ENCODE measurements at regions not wholly inside any gene's neighbourhood (a gene's known extent, or its start where the extent isn't known, plus 50 kb on each side); places are given as distances from the start of the nearest gene placed in this dataset.

GRCh38 chr12:124489220-124489619 lies 78.2 kb downstream of the NCOR2 start:
- no peak for DNase-seq

GRCh38 chr12:124488520-124488919 lies 78.9 kb downstream of the NCOR2 start:
- no peak for DNase-seq

DNA sequence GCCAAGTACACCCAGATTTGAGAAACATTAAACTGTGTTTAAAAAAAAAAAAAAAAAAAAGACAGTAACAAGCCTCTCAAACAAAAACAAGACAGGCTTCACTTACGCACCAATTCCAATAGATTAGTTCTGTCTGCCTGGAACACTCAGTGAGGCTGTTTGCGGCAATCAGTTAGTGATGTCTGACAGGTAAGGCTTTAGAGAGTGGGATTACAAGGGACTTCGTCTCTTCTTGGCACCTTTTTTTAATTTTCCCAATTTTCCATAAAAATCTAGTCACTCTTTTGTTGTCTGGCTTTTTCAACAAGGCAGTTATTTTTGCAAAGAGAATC lies 79.6 kb downstream of the NCOR2 start:
- no peak for DNase-seq

GRCh38 chr12:124487066-124487833 lies 80.2 kb downstream of the NCOR2 start:
- DNase-seq: no peak

DNA sequence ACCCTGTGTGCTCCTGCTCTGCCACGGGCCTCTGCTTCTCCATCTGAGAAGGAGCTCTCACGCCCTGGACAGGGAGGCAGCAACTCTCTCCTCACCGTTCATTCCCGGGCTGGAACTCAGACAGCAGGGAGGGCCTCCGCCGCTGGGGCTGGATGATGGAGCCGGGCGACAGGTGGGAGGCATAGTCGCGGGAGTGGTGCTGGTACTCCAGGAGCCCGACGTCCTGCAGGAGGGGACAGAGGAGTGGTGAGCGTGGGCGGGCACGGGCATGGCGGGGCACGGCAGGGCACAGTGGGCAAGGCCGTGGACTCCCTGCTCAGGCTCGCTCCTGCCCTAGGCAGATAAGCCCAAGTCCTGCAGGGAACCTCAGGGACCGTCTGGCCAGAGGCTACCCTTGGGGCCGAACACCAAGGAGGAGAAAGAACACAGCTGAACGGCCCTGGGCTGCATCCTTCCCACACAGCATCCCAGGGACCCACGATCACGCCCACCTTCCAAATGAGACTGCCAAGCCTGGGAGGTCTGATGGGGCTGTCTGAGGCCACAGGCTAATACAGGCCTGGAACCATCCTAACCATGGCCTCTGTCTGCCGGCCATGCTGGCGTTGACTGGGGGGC lies 81.0 kb downstream of the NCOR2 start:
- DNase-seq: no peak

DNA sequence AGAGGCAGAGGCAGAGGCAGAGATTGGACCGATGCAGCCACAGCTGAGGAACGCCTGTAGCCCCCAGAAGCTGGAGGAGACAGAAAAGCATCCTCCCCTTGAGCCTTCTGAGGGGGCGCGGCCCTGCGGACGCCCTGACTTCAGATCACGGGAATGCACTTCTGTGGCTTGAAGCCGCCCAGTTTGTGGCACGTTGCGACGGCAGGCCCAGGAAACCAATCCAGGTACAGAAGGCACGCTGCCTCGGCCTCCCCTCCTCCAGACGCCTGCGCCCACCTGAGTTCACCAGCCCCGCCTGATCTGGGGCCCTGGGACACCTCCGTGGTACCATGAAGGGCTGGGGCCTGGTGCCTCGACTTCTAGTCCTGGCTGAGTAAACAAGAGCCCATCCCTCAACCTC lies 82.0 kb downstream of the NCOR2 start:
- DNase-seq: no peak

DNA sequence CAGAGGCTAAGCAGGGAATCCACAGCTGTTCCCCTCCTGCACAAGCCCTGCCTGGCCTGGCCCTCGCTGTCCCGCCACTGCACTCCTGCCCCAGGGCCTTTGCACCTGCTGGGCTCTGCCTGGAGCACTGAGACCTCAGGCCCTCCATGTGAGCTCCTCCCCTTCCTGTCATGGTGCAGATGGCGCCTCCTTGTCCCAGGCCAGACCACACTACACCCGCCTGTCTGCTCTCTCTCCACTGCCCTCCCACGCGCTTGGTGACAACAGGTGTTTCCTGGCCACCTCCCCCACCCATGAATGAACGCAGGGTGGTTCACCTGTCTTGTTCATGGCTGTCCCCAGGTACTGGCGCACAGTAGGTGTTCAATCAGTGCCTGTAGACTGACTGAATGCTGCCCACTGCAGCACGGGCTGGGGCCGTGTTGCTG lies 82.9 kb downstream of the NCOR2 start:
- DNase-seq: no peak

DNA sequence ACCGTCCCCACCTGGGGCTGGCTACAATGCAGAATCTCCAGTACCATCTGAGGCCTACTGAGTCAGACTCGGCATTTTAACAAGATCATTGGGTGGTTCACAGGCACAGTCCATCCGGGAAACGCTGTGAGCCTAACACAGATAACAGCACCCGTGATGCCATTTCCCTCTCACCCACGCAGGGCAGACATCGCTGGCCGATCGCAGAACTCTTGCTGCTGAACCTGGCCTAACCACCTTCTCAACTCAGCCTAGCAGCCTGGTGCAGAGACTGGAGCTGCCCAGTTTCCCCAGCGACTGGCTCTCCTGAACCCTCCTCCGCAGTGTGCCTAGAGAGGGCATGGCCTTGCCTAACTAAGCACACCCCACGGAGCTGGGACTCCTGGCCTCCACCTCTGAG lies 83.3 kb downstream of the NCOR2 start:
- no peak for DNase-seq

- no peak for DNase-seq
Observed at GRCh38 chr12:124482901-124483799, 84.3 kb downstream of the NCOR2 start.

DNA sequence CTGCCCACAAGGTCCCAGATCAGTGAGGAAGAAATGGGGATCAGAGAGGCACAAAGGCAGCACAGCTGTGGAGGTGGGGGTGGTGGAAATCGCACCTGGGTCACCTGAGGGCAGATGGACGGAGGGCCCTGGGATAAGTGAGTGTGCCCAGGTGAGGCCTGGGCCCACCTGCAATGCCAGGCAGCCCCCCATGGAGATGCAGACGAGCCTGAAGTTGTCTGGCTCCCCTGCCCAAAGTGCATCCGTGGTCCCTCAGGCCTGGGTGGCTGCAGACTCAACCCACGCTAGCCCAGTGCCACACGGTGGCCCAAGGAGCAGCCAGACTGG lies 84.9 kb downstream of the NCOR2 start:
- no peak for DNase-seq

DNA sequence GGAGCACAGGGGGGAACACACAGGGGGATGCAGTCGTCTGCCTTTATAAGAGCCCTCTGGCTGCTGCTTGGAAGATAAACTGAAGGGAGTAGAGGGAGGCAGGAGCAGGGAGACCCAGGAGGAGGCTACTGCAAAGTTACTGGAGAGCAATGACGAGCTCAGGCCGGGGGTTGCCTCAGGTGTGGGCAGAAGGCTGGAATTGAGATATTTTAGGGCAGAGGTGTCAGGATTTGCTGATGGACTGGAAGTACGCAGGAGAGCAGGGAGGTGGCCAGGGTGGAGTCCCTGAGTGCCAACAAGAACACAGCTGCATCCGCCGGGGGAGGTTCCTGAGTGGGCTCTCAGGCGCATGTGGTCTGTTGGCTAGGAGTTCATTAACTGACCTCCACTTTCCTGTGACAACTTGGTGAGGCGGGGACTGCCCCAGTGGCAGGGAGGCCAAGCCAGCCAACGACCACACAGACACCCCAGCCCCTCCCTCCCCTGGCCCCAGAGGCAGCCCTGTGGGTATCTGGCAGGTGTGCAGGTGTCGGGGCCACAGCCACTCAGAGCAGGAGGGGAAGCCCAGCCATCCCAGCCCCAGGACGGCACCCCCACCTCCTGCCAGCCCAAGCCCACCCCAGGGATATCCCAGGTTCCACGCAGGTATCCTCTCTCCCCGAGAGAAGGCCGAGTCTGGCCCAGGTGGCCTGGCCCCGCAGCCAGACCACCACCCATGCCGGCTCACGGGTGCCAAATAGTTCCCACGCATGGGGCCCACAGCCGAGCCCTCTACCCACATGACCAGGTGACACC lies 85.4 kb downstream of the NCOR2 start:
- no peak for DNase-seq

GRCh38 chr12:124481257-124481750 lies 86.1 kb downstream of the NCOR2 start:
- DNase-seq: no peak

GRCh38 chr12:124480469-124481256 lies 86.7 kb downstream of the NCOR2 start:
- DNase-seq: peak; percentile 25 to 49

DNA sequence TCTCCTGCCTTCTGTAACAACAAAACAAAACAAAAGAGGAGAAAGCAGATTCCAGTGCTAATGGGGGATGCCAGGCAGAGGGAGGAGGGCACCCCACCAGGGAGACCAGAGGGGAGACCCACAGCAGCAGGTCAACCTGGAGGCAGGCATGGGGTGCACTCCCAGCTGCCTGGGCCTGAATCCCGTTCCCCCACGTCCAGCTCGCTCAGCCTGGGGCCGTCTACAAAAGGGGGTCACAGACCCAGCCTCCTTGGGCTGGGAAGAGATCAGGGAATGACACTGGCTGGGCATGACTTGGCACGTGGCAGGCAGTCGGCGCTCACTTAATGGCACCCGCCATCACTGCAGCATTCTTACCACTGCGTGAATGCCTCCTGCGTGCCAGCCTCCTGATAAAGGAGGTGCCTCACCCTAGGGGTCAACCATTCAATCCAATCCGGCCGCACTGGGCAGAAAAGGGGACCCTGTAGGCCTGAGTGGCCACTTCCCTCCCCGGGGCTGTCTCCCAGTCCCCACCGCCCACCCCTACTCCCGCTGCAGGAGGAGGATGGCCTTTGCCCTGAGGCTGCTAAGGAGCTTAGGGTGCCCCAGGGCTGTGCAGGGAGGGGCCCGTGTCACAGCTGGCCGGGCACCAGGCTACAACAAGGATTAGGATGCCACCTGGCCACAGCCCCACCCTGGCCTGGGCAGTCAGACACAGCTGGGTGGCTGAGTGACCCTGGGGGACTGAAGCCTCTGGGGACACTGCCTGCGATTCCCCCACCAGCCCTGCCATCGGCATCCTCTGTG lies 87.5 kb downstream of the NCOR2 start:
- no peak for DNase-seq

GRCh38 chr12:124478985-124479645 lies 88.3 kb downstream of the NCOR2 start:
- no peak for DNase-seq

DNA sequence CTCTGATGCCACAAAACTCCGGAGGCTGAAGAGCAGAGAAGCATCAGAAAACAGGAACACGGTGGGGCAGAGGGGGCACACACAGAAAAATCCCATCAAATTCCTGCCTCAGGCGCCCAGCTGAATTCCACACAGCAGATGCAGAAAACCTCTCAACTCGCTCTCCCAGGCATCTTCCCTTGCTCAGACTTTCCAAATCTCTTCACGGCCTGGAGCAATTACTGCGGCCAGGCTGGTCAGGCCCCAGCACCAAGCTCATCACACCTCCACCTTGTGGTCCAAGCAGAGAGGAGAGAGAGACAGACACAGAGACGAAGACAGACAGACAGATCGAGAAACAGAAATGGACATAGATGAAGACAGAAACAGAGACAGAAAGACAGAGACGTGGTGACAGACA lies 89.0 kb downstream of the NCOR2 start:
- DNase-seq: no peak

GRCh38 chr12:124477107-124477915 lies 90.1 kb downstream of the NCOR2 start:
- peak in 1 of 2 donors; percentile 55 for DNase-seq

DNA sequence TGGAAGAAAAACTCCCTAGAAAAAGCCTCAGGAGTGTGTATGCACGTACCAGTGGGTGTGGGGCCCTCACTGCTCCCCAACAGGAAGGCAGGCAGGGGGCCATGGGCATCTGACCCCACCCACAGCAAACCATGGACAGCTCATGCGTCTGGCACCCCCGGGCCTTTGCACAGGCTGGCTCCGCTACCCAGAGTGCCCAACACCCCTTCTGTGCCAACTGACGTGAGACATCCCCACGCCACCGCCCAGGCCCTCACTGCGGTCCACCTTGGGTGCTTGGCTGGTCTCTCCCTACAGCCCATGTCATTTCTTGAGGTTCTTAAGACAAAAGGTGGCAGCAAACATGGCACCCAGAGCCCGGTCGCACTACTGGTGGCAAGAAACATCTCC lies 91.4 kb downstream of the NCOR2 start:
- DNase-seq: no peak

GRCh38 chr12:124475295-124476010 lies 92.0 kb downstream of the NCOR2 start:
- no peak for DNase-seq
